A549 (cell line): ENCODE measurements at regions not wholly inside any gene's neighbourhood (a gene's known extent, or its start where the extent isn't known, plus 50 kb on each side); places are given as distances from the start of the nearest gene placed in this dataset.

Experiments
- CBX8 ChIP-seq: fragments of 200-600 bp; sonication (generic); IDR thresholded peaks from 2 replicates; pipeline ENCODE4 v1.6.1; 2016
- CTCF ChIP-seq: fragments of >200 bp; sonication (Bioruptor Twin); formaldehyde crosslinking; IDR thresholded peaks from 3 replicates; pipeline ENCODE4 v1.5.1; 2016
- HDAC2 ChIP-seq: fragments of 200-600 bp; sonication (generic); IDR thresholded peaks from 2 replicates; pipeline ENCODE4 v1.6.1; 2016
- NFE2L2 ChIP-seq: fragments of 150-350 bp; conservative IDR thresholded peaks from 2 replicates; pipeline ENCODE4 v1.6.1; 2014; ENCODE audit warnings: low read length
- PBX3 ChIP-seq: IDR thresholded peaks from 2 replicates; pipeline ENCODE4 v1.6.1; 2012
- POLR2A ChIP-seq: IDR thresholded peaks from 2 replicates; pipeline ENCODE4 v1.6.1; 2012; ENCODE audit warnings: mild to moderate bottlenecking, low read length
- POLR2AphosphoS2 ChIP-seq: conservative IDR thresholded peaks from 2 replicates; pipeline ENCODE4 v1.6.1; 2012; ENCODE audit warnings: low read length, improper control_type of control experiment, inconsistent platforms
- RCOR1 ChIP-seq: fragments of 150-350 bp; IDR thresholded peaks from 2 replicates; pipeline ENCODE4 v1.6.1; 2014; ENCODE audit warnings: antibody characterized with exemption, low read length, low read depth
- USF2 ChIP-seq: fragments of 450-650 bp; IDR thresholded peaks from 2 replicates; pipeline ENCODE4 v1.6.1; 2014; ENCODE audit warnings: antibody characterized with exemption
- TF ChIP-seq, protein P1 (sequence below): IDR thresholded peaks from 2 replicates; pipeline ENCODE4 v1.6.1; 2012

GRCh38 chr1:4165686-4166300 lies 265.7 kb upstream of the C1orf174 start:
- TF ChIP-seq CTCF = no peak
- TF ChIP-seq USF2 = no peak
- TF ChIP-seq, protein P1, sequence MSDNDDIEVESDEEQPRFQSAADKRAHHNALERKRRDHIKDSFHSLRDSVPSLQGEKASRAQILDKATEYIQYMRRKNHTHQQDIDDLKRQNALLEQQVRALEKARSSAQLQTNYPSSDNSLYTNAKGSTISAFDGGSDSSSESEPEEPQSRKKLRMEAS = no peak
- no peak for TF ChIP-seq NFE2L2
- no peak for TF ChIP-seq RCOR1
- TF ChIP-seq PBX3 = no peak
- TF ChIP-seq POLR2A = no peak
- TF ChIP-seq POLR2AphosphoS2 = no peak
- TF ChIP-seq CBX8 = no peak
- TF ChIP-seq HDAC2 = no peak
